GM19468 (cell line): ENCODE measurements at regions not wholly inside any gene's neighbourhood (a gene's known extent, or its start where the extent isn't known, plus 50 kb on each side); places are given as distances from the start of the nearest gene placed in this dataset.
"Not testable (repeated sequence)": the region's sequence is repeated elsewhere in the genome, so short reads cannot be mapped to it uniquely, and the experiment has no call there.

ENCODE experiments used
- ATAC-seq: cut with Tn5 transposase; IDR thresholded peaks from one replicate; pipeline ENCODE4 v1.9.1; 2021; ENCODE audit warnings: mild to moderate bottlenecking, moderate library complexity, moderate number of reproducible peaks; ENCODE audit not compliant: unreplicated experiment; ENCODE audit errors: extremely low read depth

DNA sequence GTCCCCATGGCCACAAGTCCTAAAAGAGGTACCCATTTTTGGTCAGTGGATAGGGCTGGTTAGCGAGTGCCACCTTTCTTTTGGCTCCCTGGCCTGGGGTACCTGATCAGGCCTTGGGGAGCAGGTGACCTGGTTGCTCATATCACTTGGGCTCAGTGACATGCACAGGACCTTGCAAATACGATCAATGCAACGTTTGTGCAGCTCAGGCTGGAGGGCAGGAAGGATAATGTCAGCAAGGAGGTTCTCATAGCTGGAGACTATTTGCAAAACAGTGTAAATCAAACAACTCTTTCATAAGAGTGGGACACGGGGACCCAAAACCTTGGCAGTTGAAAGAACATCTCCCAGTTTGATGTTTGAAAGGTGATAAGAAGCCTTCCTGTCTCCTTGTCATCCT, 127.4 kb upstream of the CADM1 start:
- ATAC-seq, result no peak

DNA sequence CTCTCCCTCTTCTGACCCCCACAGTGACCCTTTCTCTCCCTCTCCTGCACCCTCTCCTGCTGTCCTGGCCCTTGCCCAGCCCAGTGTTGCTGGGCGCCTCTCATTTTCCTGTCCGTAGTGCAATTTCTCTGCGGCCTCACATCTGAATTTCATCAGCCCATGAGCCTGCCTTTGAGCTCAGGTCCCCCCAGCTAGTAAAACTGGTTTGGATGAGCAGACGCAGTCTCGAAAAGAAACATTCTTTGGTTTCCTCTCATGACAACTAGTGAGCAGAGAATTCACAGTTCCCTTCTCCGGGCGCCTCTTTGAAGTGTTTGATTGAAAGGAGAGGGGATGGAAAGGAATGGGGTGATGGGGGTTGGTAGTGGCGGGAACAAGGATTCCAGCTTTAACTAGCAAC, 126.0 kb upstream of the CADM1 start:
- no peak for ATAC-seq

DNA sequence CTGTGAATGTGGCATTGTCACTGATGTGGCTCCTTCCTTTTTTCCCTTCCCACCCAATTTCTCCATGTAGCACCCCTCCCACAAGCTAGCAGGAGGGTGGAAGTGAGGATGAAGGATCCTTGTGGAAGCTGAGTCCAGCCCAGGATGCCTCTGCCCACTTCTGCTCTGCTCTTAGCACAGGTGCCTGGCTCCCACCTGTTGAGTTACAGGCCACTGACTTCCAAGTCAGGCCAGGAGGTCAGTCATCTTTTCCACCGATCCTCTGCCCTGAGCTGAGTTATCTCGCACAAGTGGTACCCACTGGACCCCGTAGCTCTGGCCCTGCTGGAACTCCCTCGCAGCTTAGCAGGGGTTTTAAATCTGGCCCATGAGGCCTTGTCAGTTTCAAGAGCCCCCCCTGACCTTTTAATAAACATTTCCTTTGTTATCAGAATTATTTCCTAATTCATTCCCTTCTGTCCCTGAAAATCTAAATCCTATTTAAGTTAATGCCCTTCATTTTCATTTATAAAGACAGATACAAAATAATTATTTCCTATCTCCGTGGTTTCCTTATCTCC, 125.3 kb upstream of the CADM1 start:
- ATAC-seq, result no peak

DNA sequence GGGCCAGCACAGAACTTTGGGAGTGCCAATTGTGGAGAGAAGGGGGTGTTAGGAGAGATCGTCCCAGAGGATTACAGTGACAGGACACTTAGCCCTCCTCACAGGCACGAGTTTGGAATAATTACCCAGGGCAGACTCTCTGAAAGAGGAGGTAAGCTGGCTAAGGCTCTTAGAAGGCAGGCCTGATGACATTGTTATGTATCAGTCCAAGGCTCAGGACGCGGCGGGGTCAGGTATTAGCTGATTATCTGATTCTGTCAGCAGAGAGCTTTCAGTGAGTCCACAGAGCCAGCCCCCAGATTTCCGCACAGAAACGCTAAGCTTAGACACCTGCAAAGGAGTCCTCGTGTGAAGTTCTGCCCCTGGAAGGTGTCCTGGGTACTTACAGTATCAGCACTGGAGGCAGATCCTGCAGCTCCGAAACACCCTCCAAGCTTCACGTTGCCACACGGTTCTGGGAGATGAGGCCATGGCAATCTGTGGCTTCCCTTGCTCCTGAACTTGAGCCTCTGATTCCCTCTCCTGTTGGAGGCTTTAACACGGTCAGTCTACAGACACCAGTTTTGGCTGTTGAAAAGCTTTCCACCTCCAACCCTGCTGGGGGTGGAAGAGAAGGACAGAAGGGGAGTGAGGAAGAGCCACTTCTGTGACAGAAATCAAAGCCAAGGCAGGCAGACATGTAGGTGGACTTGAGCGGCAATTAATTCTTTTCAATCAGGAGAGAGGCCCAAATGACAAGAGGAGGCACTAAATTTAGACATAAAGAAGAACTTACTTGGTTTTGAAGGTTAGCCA, 123.6 kb upstream of the CADM1 start:
- no peak for ATAC-seq

DNA sequence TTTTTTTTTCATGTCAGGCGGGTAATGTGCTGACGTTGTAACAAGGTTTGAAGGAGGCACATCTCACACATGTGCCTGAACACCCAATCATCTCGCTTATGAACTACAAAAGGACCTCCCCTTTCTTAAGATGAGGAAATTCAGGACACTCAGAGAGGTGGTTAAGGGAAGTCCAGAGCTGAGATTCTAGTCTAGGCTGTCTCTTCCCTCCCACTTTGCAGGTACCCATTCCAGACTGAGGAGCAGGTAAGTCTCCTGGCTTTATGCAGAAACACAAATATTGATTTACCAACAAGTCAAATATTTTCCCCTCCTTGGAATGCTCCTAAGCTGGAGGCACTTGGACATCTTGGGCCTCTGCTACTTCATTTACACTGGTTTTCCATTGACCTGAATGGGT, 122.9 kb upstream of the CADM1 start:
- no peak for ATAC-seq

DNA sequence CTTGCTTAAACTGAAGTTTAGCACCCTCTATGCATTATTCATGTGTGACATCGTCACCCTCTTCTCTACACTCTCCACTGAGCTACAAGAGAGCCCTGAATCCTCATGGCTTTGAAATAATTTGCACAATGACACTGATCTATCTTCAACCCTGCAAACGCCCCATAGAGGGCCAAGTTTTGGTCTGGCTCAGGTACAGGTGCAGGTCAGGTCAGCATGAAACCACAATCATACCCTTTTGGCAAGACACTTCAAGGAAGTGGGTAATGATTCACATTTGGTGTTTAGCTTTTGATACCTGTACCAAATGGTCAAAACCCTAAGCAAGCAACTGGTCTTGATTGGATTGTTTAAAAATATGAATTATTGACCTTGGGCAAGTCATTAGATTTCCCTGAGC, 122.2 kb upstream of the CADM1 start:
- no peak for ATAC-seq

DNA sequence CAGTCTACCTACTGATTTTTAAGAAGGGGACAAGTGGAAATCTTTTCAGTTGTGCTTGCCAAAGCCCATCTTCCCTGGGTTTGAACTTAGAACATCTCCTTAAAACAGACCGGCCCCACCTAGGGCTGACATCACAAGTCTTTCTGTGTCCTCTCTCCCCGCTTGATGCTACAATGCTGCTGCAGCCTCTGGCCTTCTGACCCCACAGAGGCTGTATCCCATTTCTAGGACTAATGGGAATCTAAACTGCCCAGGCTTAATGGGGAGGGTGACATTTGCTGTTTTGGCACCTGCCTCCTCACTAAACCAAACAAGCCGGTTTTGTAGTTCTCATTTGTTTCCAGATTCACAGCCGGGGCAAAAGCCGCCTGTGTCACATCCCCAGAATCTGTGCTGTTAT, 121.3 kb upstream of the CADM1 start:
- no peak for ATAC-seq

DNA sequence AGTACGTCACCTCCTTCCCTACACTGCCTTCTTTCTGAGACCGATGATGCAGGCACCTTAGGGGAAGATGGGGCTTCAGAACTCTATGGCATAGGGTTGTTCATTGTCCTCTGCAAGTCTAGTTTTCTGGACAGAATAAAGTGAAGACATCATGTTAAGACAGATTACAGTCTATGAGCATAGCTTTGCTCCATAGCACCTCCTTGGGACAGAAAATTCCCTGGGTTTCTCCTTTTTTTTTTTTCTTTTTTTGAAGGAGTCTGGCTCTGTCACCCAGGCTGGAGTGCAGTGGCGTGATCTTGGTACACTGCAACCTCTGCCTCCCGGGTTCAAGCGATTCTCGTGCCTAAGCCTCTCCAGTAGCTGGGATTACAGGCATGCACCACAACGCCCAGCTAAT, 119.8 kb upstream of the CADM1 start:
- ATAC-seq, result no peak

DNA sequence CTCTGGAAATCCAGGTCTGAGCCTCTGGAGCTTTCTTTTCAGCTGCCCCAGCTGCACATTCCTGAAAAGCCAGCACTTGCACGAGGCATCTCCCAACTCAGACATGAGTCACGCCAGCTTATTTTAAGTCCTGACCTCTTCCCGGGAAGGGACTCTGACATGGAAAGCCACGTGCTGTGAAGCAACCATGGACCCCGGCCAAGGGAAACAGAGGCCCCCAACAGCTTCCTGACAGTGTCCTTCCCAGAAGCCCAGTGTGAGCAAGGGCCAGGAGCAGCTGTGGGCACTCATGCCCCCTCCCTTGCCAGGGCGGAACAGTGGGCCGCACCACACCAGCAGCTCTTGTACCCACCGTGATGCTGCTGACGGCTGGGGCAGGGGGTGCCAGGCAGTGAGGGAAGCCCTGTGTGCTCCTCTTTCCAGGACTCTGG, 118.8 kb upstream of the CADM1 start:
- ATAC-seq, result no peak

DNA sequence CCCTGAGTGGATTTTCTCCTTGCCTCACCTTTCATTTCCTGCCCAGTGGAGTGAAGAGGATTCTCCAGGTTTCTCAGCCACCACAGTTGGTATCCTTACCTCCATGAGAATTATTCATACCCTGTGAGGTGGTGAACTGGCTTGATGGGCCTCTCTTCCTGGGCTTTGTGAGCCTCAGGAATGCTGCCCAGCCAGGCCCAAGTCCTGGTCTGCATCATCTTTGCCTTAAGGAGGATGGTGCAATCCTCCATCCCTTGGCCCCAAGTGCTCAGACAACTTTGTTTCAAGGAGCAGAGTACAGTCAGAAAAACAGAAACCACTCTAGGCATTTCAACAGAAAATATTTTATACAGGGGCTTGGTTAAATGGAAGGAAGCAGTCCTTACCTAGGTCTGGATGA, 114.2 kb upstream of the CADM1 start:
- no peak for ATAC-seq

DNA sequence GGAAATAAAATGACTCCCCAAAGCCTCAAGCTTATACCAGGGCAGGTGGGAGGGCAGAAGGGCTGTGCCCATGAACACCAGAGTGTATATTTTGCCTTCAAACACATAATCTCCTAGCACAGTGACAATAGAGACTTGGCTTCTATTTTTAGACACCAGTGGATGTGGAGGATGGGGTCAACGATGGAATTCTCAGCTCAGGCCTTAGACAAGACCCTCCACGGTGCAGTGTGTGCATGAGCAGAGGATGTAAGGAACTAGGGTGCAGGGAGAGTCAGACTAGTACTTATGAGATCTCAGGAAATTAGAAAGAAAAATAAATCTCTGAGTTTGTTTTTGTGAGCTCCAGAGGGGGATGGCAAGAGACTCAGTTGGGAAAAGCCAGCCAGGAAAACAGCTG, 113.6 kb upstream of the CADM1 start:
- ATAC-seq, result no peak

DNA sequence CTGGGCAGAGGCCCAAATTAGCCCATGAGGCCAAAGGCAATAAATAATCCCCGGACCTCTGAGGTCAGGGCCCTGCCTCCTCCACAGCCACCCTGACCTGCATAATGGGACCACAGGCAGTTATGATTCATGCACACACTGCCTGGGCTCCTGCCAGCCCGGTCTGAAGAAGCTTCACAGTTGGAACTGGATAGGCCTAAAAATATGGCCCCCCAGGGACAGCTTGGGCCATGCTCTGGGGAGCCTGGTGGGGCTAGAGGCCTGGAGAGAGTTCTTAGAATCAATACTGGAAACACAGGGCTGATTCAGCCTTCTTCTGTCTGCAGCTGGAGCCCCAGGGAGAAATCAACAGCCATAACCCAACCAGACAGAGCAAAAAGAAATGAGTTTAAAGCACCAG, 112.8 kb upstream of the CADM1 start:
- no peak for ATAC-seq

DNA sequence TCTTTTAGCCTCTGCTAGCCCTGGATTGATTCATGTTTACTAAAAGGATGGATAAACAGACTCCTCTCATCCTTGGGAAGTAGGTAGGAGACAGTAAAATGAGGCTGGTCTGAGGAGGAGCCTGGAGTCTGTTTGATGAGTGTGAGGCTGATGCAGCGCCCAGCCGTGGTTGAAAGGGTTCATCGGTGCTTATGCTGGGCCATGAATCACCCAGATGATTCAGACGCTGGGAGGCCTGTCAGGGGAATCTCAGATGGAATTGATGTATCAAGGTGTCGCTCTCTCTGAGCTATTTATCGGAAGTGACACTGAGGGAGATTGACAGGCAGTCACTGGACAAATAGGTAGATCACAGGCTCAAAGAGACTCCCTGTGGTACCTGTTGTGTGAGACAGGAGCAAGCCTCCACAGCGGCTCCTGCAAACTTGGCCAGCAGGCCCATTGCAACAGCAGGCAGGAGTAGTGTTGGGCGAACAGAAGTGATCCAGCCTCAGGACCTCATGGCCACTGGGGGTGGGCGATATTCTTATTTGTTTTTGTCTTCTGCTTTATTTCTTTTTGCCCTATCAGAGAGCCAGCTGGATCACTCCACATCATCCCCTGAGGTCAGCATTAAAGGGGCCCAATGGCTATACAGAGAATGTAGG, 109.9 kb upstream of the CADM1 start:
- ATAC-seq, result no peak

DNA sequence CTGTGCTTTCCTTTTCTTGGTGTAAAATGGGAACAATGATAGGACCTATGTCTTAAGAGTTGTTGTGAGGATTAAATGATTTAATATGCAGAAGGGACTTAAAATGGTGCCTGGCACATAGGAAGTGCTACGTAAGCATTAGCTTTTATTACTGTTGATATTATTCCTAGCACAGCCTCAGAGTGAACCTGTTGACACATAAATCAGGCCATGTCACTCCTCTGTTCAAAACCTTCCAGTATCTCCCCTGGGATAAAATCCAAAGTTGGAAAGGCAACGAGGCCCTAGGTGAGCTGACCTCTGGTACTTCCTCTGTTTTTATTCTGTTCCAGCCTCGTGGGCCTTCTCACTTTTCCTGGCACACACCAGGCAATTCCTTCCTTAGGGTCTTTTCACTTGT, 108.8 kb upstream of the CADM1 start:
- ATAC-seq, result no peak

DNA sequence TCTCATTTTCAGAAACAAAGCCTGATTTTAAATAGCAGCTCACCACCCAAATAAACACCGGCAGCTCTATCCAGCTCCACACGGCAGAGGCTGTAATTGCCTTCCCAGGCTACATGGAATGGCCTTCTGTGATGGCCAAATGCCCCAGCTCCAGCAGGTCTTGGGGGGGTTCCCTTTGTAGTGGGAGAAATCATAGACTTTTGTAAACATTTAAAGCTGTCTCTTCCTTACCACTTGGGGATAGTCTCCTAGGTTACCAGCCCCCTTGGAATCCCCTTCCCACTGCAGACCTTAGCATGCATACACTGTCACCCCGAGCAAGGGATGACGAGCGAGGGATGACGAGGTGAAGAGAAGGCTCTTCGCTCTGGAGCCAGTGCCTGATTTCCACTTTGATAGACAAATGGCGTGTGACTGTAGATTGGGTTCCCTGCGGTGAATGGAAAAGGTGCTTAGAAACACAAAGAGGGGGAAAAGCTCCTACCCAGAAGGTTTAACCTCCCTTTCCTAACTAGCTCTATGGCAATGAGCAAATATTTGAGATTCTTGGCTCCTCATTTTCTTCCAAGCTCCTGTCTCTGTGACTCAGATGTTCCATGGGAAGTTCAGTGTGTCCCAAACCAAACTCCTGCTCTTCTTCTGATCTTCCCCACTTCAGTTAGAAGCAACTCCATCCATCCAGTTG, 108.0 kb upstream of the CADM1 start:
- ATAC-seq, result no peak

DNA sequence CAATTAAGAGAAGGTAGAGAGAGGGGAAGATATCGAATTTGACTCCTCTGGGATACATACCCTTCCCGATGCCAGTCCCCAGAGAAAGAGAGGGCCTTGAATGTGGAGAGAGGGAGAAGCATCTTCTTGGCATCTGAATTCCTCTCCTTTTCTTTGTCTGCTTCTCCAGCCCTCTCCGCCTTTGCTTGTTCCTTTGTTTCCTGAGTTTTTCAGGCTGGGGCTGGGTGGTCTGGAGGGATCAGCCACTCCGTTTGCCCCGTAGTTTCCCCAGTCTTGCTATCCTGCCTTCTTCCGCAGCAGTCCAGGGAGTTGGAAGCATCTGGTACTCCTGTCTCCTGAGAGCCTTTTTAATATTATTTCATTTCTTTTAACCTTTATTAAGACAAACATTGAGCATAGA, 107.1 kb upstream of the CADM1 start:
- no peak for ATAC-seq

DNA sequence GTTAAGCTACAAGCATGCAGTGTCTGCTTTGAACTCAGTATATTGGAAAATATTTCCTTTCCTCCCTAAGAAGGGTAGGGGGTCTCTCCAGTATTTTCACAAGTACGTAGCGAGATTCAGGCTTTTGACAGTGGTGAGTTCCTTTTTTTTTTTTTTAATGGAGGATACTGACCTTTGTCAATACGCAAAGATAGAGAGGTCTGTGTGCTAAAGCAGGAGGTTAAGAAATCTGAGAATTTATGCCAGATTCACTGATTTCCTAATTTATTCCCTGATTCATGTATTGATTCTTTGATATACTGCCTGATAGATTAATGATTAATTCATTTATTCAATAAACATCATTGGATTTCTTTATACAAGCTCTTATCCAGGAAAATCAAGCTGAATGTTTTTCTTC, 106.7 kb upstream of the CADM1 start:
- ATAC-seq, result no peak

DNA sequence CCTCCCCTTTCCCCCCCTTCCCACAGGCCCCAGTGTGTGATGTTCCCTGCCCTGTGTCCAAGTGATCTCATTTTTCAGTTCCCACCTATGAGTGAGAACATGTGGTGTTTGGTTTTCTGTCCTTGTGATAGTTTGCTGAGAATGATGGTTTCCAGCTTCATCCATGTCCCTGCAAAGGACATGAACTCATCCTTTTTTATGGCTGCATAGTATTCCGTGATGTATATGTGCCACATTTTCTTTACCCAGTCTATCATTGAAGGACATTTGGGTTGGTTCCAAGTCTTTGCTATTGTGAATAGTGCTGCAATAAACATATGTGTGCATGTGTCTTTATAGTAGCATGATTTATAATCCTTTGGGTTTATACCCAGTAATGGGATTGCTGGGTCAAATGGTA, 106.0 kb upstream of the CADM1 start:
- not testable (repeated sequence) for ATAC-seq

DNA sequence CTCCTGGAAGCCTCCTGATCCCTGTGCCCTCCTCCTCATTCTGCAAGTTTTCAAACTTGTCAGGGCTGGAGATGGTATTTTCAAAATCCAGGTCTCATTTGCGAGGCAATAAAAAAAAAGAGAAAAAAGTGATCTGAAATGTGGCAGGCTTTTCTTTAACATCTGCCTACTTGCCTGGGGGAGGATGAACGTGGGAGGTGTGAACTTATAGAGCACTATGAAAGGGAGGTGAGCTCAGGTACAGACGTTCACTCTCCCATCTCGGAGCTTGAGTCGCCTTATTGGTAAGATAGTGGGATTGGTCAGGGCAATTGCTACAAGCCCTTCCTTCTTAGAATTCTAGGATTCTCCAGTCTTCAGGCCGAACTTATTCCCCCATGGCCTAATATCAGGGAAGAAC, 104.8 kb upstream of the CADM1 start:
- no peak for ATAC-seq

DNA sequence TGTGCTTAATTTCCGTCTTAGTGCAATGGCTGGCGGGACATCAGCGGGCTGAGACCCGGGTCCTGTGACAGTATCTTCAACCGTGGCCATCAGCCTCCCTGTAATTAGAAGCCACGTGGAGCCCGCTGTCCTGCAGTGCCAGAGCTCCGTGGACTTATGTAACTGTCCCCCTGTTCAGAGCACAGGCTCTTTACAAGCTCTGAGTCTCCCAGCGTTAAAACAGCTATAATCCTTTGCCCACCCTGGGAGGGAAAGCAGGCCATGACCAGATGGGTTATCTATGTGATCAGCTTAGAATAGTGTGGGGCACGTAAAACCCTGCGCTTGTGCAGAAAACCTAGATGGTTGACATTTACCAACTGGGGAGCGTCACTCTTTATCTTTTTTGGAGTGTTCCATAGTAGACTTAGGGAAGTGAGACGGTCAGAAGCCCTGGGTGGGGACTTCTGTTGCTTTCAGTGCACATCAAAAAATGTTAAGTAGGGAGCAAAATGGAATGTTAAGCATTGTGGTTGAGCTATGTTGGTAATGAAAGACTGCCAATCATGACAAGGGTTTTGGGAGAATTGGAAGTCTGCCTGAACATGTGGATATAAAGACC, 103.5 kb upstream of the CADM1 start:
- no peak for ATAC-seq
